CD14-positive monocyte (primary cell): ENCODE measurements at regions not wholly inside any gene's neighbourhood (a gene's known extent, or its start where the extent isn't known, plus 50 kb on each side); places are given as distances from the start of the nearest gene placed in this dataset.

Experiments used
- DNase-seq, 3 donors: peaks; one replicate each; pipeline ENCODE4 v3.0.0-alpha.2; 2011 to 2022
- H2AFZ ChIP-seq: 2 replicates; pipeline ENCODE4 v1.6.0; 2012; ENCODE audit warnings: mild to moderate bottlenecking, low read depth, low read length, inconsistent platforms; ENCODE audit not compliant: insufficient read depth, poor library complexity, severe bottlenecking
- H3K27ac ChIP-seq, 2 donors: 1 replicate in 1 of 2; 2 replicates in 1 of 2; pipeline ENCODE4 v1.5.1; 2012 to 2013; ENCODE audit warnings: low read length in 2 of 2, control low read depth in 1 of 2, inconsistent platforms in 1 of 2, low read depth in 1 of 2, mild to moderate bottlenecking in 1 of 2
- H3K27me3 ChIP-seq, 2 donors: one replicate each; pipeline versions ENCODE4 v1.6.0 to v1.6.1; 2011 to 2013; ENCODE audit warnings: low read length in 2 of 2; ENCODE audit not compliant: control insufficient read depth in 2 of 2, insufficient read depth in 2 of 2
- H3K36me3 ChIP-seq, 2 donors: replicated peaks in 1 of 2; 1 replicate in 1 of 2; 2 replicates in 1 of 2; pipeline versions ENCODE4 v1.5.1 to v1.6.1; 2012 to 2013; ENCODE audit warnings: low read length in 2 of 2, control low read depth in 1 of 2, inconsistent platforms in 1 of 2, mild to moderate bottlenecking in 1 of 2; ENCODE audit not compliant: insufficient read depth in 2 of 2, control insufficient read depth in 1 of 2
- H3K4me1 ChIP-seq, 2 donors: 1 replicate in 1 of 2; 2 replicates in 1 of 2; pipeline versions ENCODE4 v1.5.1 to v1.6.1; 2012 to 2013; ENCODE audit warnings: low read length in 2 of 2, control low read depth in 1 of 2, inconsistent platforms in 1 of 2, mild to moderate bottlenecking in 1 of 2, moderate library complexity in 1 of 2; ENCODE audit not compliant: insufficient read depth in 2 of 2, control insufficient read depth in 1 of 2
- H3K4me2 ChIP-seq: replicated peaks from 2 replicates; pipeline ENCODE3; 2012; ENCODE audit warnings: low read length, moderate library complexity, mild to moderate bottlenecking; ENCODE audit not compliant: poor library complexity, severe bottlenecking; ENCODE audit errors: extremely low read depth
- H3K4me3 ChIP-seq, 3 experiments: fragments of 200-600 bp in 1 of 3; sonication (generic) in 1 of 3; replicated peaks in 1 of 3; 1 replicate in 2 of 3; 2 replicates in 1 of 3; pipeline ENCODE4 v1.5.1; 2011 to 2013; ENCODE audit warnings: low read length in 3 of 3, mild to moderate bottlenecking in 3 of 3, control low read depth in 2 of 3, low read depth in 2 of 3, inconsistent platforms in 1 of 3, moderate library complexity in 1 of 3
- H3K79me2 ChIP-seq: 2 replicates; pipeline ENCODE4 v1.6.0; 2012; ENCODE audit warnings: mild to moderate bottlenecking, control low read depth, inconsistent platforms, low read length, moderate library complexity; ENCODE audit not compliant: insufficient read depth
- H3K9ac ChIP-seq: 2 replicates; pipeline ENCODE4 v1.6.0; 2017; ENCODE audit warnings: low read length, mild to moderate bottlenecking; ENCODE audit not compliant: insufficient read depth, poor library complexity, severe bottlenecking
- H3K9me3 ChIP-seq, 2 donors: replicated peaks in 1 of 2; 1 replicate in 1 of 2; 2 replicates in 1 of 2; pipeline versions ENCODE4 v1.5.1 to v1.6.1; 2012 to 2013; ENCODE audit warnings: low read length in 2 of 2, control low read depth in 1 of 2; ENCODE audit not compliant: control insufficient read depth in 1 of 2, insufficient read depth in 1 of 2
- H4K20me1 ChIP-seq: 2 replicates; pipeline ENCODE4 v1.6.0; 2012; ENCODE audit warnings: mild to moderate bottlenecking, low read length, control low read depth, moderate library complexity; ENCODE audit not compliant: insufficient read depth
- H3K27ac Mint-ChIP-seq, 7 donors: one replicate each; pipeline ENCODE4 v1.8.0; 2020; ENCODE audit warnings: mild to moderate bottlenecking in 7 of 7, mixed read lengths in 7 of 7, moderate library complexity in 6 of 7, inconsistent platforms in 2 of 7
- H3K27me3 Mint-ChIP-seq, 3 donors: one replicate each; pipeline ENCODE4 v1.8.0; 2021 to 2022; ENCODE audit warnings: low read depth in 3 of 3, mild to moderate bottlenecking in 3 of 3, mixed read lengths in 3 of 3, moderate library complexity in 3 of 3, inconsistent platforms in 1 of 3
- H3K36me3 Mint-ChIP-seq, 2 donors: one replicate each; pipeline ENCODE4 v1.8.0; 2020; ENCODE audit warnings: mixed read lengths in 2 of 2, inconsistent platforms in 1 of 2, mild to moderate bottlenecking in 1 of 2
- H3K4me1 Mint-ChIP-seq: one replicate; pipeline ENCODE4 v1.8.0; 2020; ENCODE audit warnings: mild to moderate bottlenecking, mixed read lengths
- H3K4me3 Mint-ChIP-seq, 2 donors: one replicate each; pipeline ENCODE4 v1.8.0; 2020; ENCODE audit warnings: mild to moderate bottlenecking in 2 of 2, mixed read lengths in 2 of 2, moderate library complexity in 1 of 2
- H3K9me3 Mint-ChIP-seq, 7 donors: one replicate each; pipeline ENCODE4 v1.8.0; 2020 to 2022; ENCODE audit warnings: mixed read lengths in 7 of 7, mild to moderate bottlenecking in 6 of 7, moderate library complexity in 6 of 7, inconsistent platforms in 2 of 7
- CTCF ChIP-seq: fragments of 200-600 bp; IDR thresholded peaks from one replicate; pipeline ENCODE4 v1.8.0; 2022; ENCODE audit warnings: antibody characterized with exemption, mild to moderate bottlenecking
- WGBS: methylation state at CpG from one replicate; pipeline ENCODE4 v1.1.5; 2013; ENCODE audit warnings: missing lambda C conversion rate; ENCODE audit not compliant: insufficient coverage; 5-methylcytosine and 5-hydroxymethylcytosine counted together
- intact Hi-C, 2 donors: fragments of 100-400 bp; cut with micrococcal nuclease; formaldehyde crosslinking; loops; one replicate each; pipeline versions ENCODE4 v1.15.0 to v1.15.1; 2023

GRCh38 chr9:105966834-105967233 is 272.5 kb downstream of the TMEM38B start:
- no peak overlapping the region for H3K27ac ChIP-seq
- H4K20me1 ChIP-seq = no peaks in the 10 kb centered on the region
- no peaks in the 10 kb centered on the region for H3K36me3 Mint-ChIP-seq
- H3K4me2 ChIP-seq = no peak overlapping the region
- peaks cover 0 to 2% (median 0%) of the 10 kb centered on the region in 3 donors for H3K27me3 Mint-ChIP-seq
- H3K27me3 ChIP-seq = no peaks in the 10 kb centered on the region
- no peak overlapping the region for H3K27ac Mint-ChIP-seq
- no peaks in the 10 kb centered on the region for H3K79me2 ChIP-seq
- no peak for DNase-seq
- no peaks in the 10 kb centered on the region for H3K9me3 Mint-ChIP-seq
- H3K4me3 Mint-ChIP-seq = no peak overlapping the region
- no peak overlapping the region for H3K4me3 ChIP-seq
- H3K36me3 ChIP-seq = no peaks in the 10 kb centered on the region
- no peak overlapping the region for H2AFZ ChIP-seq
- no peak overlapping the region for H3K9ac ChIP-seq
- H3K9me3 ChIP-seq = no peaks in the 10 kb centered on the region
- no CpG with 5 or more reads among the region's 1 CpG for WGBS
- no peaks in the 10 kb centered on the region for H3K4me1 ChIP-seq
- H3K4me1 Mint-ChIP-seq = no peaks in the 10 kb centered on the region
- intact Hi-C loops = no loop called here
- TF ChIP-seq CTCF = no peak

- Histone ChIP-seq H2AFZ (no peak overlapping the region), H3K4me3 (no peak overlapping the region), H3K4me2 (no peak overlapping the region), H4K20me1 (no peaks in the 10 kb centered on the region), H3K9ac (no peak overlapping the region), H3K36me3 (no peaks in the 10 kb centered on the region), H3K9me3 (no peaks in the 10 kb centered on the region), H3K79me2 (no peaks in the 10 kb centered on the region), H3K27ac (no peak overlapping the region), H3K4me1 (no peaks in the 10 kb centered on the region), H3K27me3 (no peaks in the 10 kb centered on the region)
- H3K27me3 Mint-ChIP-seq = peaks cover 0 to 2% (median 0%) of the 10 kb centered on the region in 3 donors
- no peak for TF ChIP-seq CTCF
- H3K27ac Mint-ChIP-seq = no peak overlapping the region
- H3K9me3 Mint-ChIP-seq = no peaks in the 10 kb centered on the region
- no CpG with 5 or more reads among the region's 1 CpG for WGBS
- intact Hi-C loops = no loop called here
- no peaks in the 10 kb centered on the region for H3K36me3 Mint-ChIP-seq
- no peak overlapping the region for H3K4me3 Mint-ChIP-seq
- DNase-seq = no peak
- H3K4me1 Mint-ChIP-seq = no peaks in the 10 kb centered on the region
Observed at GRCh38 chr9:105967248-105967647, 272.9 kb downstream of the TMEM38B start.
